Progenitor cell of endocrine pancreas (in vitro differentiated cells): ENCODE measurements at regions not wholly inside any gene's neighbourhood (a gene's known extent, or its start where the extent isn't known, plus 50 kb on each side); places are given as distances from the start of the nearest gene placed in this dataset.

Experiments
- DNase-seq: peaks from one replicate; pipeline ENCODE4 v3.0.0; 2021; ENCODE audit warnings: low spot score; ENCODE audit not compliant: unreplicated experiment
- H3K27ac Mint-ChIP-seq: 2 replicates; pipeline ENCODE4 v1.8.0; 2021; ENCODE audit warnings: mild to moderate bottlenecking, moderate library complexity, mixed read lengths
- H3K27me3 Mint-ChIP-seq: 2 replicates; pipeline ENCODE4 v1.8.0; 2021; ENCODE audit warnings: mixed read lengths
- H3K36me3 Mint-ChIP-seq: 2 replicates; pipeline ENCODE4 v1.8.0; 2022; ENCODE audit warnings: mixed read lengths; ENCODE audit not compliant: insufficient read depth
- H3K4me1 Mint-ChIP-seq: 2 replicates; pipeline ENCODE4 v1.8.0; 2021; ENCODE audit warnings: low read depth, mixed read lengths
- H3K4me3 Mint-ChIP-seq: 2 replicates; pipeline ENCODE4 v1.8.0; 2021; ENCODE audit warnings: low read depth, mild to moderate bottlenecking, moderate library complexity, mixed read lengths
- H3K9me3 Mint-ChIP-seq: 2 replicates; pipeline ENCODE4 v1.8.0; 2021; ENCODE audit warnings: low read depth, mixed read lengths
- TF ChIP-seq, protein P1 (sequence below): fragments of 200-600 bp; sonication (generic); IDR thresholded peaks from one replicate; pipeline ENCODE4 v1.5.0; 2021; ENCODE audit warnings: antibody characterized with exemption, mild to moderate bottlenecking; ENCODE audit not compliant: unreplicated experiment

DNA sequence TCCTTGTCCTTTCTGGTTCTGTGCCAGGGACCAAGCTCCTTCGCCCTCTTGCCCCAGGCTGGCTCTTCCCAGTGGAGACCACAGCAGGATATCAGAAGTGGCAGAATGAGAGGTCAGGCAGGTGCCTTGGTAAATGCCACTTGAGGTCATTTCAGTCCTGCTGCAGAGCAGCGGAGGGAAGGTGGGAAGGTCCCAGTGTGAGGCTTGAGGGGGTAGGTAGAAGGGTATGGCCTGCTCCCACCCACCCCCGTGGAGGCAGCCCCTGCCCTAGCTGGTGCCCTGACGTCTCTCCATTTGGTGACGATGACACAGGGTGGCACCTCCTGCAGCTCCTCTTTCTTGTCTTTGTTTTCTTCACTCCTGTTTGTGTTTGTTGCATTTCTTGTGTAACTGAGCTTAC lies 538.8 kb downstream of the TCERG1L start:
- H3K4me3 Mint-ChIP-seq = no peak overlapping the region
- H3K9me3 Mint-ChIP-seq = peaks cover 6% of the 10 kb centered on the region
- no peak overlapping the region for H3K27ac Mint-ChIP-seq
- TF ChIP-seq, protein P1, sequence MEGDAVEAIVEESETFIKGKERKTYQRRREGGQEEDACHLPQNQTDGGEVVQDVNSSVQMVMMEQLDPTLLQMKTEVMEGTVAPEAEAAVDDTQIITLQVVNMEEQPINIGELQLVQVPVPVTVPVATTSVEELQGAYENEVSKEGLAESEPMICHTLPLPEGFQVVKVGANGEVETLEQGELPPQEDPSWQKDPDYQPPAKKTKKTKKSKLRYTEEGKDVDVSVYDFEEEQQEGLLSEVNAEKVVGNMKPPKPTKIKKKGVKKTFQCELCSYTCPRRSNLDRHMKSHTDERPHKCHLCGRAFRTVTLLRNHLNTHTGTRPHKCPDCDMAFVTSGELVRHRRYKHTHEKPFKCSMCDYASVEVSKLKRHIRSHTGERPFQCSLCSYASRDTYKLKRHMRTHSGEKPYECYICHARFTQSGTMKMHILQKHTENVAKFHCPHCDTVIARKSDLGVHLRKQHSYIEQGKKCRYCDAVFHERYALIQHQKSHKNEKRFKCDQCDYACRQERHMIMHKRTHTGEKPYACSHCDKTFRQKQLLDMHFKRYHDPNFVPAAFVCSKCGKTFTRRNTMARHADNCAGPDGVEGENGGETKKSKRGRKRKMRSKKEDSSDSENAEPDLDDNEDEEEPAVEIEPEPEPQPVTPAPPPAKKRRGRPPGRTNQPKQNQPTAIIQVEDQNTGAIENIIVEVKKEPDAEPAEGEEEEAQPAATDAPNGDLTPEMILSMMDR = no peak
- DNase-seq = no peak
- H3K27me3 Mint-ChIP-seq = peaks cover 8% of the 10 kb centered on the region
- no peaks in the 10 kb centered on the region for H3K36me3 Mint-ChIP-seq
- H3K4me1 Mint-ChIP-seq = peaks cover 3% of the 10 kb centered on the region

DNA sequence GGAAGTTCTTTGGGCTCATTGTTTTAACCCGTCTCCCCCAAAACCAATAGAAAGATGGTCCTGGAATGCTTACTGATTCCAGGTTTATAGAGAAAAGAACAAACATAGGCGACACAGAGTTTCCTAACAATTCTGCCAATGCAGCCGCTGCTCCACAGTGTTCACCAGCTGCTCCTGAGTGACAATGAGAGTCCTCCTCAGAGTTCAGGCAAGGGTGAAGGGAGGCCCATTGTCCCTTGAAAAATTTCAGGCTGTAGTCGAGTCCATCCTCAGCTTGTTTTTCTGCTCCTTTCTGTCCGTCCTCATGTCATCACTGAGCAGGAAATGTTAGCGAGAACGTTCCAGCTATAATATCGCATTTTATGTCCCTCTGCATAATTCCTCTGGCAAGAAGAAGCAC lies 537.6 kb downstream of the TCERG1L start:
- TF ChIP-seq, protein P1 = no peak
- Mint-ChIP-seq H3K4me3 (no peak overlapping the region), H3K27me3 (peaks cover 8% of the 10 kb centered on the region), H3K36me3 (no peaks in the 10 kb centered on the region), H3K27ac (no peak overlapping the region), H3K9me3 (no peaks in the 10 kb centered on the region), H3K4me1 (peaks cover 3% of the 10 kb centered on the region)
- DNase-seq = no peak

DNA sequence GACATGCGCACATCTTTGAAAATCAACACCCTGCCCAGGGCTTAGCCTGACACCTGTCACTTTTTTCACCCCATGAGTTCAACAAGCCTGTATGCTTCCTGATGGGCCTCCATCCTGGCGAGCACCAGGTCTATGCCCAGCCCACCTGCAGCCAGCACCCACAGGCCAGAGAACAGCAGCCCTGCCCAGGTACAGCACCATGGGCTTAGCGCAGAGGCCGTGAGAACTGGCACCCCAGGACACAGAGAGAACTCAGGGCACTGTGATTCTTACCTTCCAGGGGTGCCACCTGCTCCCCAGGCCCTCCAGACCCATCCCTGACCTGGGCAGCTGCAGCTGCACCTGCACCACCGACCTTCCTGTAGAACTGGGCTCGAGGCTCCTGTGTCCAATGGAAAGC lies 536.6 kb downstream of the TCERG1L start:
- Mint-ChIP-seq H3K27ac (no peak overlapping the region), H3K36me3 (no peaks in the 10 kb centered on the region), H3K4me1 (peaks cover 3% of the 10 kb centered on the region), H3K4me3 (no peak overlapping the region), H3K9me3 (no peaks in the 10 kb centered on the region), H3K27me3 (peaks cover 8% of the 10 kb centered on the region)
- no peak for DNase-seq
- TF ChIP-seq, protein P1 = no peak

DNA sequence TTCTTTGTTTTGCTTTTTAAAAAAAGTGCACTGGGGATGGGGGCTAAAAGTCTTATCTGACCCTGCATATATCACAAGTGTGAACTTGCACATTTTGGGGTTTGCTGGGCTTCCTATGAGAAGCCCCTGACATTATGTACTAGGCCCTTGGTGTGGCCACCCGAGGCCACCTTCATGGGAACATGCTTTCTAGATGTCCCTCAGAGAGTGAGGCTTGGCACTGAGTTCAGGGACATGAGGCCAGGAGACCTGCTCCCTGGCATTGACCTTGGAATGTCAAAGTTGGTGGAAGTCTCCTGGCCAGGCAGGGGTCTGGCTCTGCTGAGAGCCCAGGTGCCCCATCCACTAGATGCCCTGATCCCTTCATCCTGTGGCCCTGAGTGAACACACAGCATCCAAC lies 536.2 kb downstream of the TCERG1L start:
- Mint-ChIP-seq H3K27ac (no peak overlapping the region), H3K36me3 (no peaks in the 10 kb centered on the region), H3K9me3 (no peaks in the 10 kb centered on the region), H3K4me1 (peaks cover 3% of the 10 kb centered on the region), H3K4me3 (no peak overlapping the region), H3K27me3 (peaks cover 8% of the 10 kb centered on the region)
- TF ChIP-seq, protein P1 = no peak
- no peak for DNase-seq

DNA sequence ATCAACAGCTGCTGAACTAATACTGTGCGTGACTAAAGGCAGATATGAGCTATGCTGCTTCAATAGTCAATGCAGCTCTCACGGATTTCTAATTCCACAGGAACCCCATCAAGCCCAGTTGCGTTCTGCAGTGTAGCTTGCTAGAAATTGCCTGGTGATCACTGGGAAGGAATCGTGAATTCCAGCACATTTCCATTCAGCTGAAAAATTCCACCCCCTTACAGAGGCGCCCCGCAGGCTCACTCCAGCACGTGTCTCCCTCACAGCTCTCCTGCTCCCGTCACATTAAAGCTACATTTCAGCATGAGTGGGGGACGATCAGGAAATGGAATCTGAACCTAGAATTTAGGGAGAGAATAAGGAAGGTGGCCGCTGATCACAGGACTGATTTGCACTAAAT lies 534.8 kb downstream of the TCERG1L start:
- Mint-ChIP-seq H3K27ac (no peak overlapping the region), H3K36me3 (no peaks in the 10 kb centered on the region), H3K4me3 (no peak overlapping the region), H3K9me3 (no peaks in the 10 kb centered on the region), H3K27me3 (peaks cover 8% of the 10 kb centered on the region), H3K4me1 (peaks cover 3% of the 10 kb centered on the region)
- TF ChIP-seq, protein P1 = no peak
- DNase-seq = no peak
